Type B pancreatic cell (in vitro differentiated cells): ENCODE measurements at regions not wholly inside any gene's neighbourhood (a gene's known extent, or its start where the extent isn't known, plus 50 kb on each side); places are given as distances from the start of the nearest gene placed in this dataset.
A peak's percentile ranks its signal among the peaks of the same experiment; 100 is the strongest.

Experiments
- DNase-seq: peaks from one replicate; pipeline ENCODE4 v3.0.0; 2021; ENCODE audit warnings: mixed read lengths; ENCODE audit not compliant: unreplicated experiment; ENCODE audit errors: extremely low spot score
- H3K27ac Mint-ChIP-seq: 2 replicates; pipeline ENCODE4 v1.8.0; 2021; ENCODE audit warnings: mild to moderate bottlenecking, mixed read lengths
- H3K27me3 Mint-ChIP-seq: 2 replicates; pipeline ENCODE4 v1.8.0; 2021; ENCODE audit warnings: mixed read lengths
- H3K36me3 Mint-ChIP-seq: 2 replicates; pipeline ENCODE4 v1.8.0; 2021; ENCODE audit warnings: mixed read lengths
- H3K4me1 Mint-ChIP-seq: one replicate; pipeline ENCODE4 v1.8.0; 2021; ENCODE audit warnings: mixed read lengths; ENCODE audit not compliant: unreplicated experiment
- H3K4me3 Mint-ChIP-seq: 2 replicates; pipeline ENCODE4 v1.8.0; 2021; ENCODE audit warnings: mild to moderate bottlenecking, mixed read lengths
- H3K9me3 Mint-ChIP-seq: 2 replicates; pipeline ENCODE4 v1.8.0; 2021; ENCODE audit warnings: mixed read lengths
- TF ChIP-seq, protein P1 (sequence below): fragments of 200-600 bp; sonication (generic); conservative IDR thresholded peaks from 2 replicates; pipeline ENCODE4 v1.5.0; 2021; ENCODE audit warnings: antibody characterized with exemption, mild to moderate bottlenecking

DNA sequence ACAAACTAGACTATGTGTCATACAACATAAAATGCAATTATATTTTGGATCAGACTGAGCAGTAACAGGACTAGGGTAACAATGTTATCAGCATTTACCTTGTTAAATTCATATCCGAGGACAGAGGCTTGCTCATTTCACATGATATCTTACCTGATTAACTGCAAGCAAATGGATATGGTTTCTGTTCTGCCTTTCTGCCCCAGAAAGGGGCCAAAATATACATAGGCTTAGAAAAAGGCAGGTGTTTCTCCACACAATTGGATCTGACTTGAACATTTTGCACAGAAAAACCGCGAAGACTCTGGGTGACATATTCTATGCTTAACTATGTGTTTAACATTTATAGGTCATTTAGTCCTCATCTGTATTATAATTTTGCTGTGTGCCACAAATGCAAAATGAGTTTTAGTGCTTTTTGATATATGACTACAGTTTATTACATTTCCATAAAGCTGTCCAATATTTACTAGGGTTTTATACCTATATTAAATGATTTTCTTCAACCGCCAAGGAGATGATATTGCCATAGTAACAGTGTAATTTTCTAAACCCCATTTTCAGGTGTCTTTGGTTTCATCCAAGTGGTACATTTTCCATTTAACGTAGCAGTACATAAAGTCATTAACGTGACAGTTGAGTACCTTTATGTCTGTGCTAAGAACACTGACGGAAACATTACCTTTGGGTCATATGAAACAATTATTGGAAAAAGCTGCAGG, 249.3 kb upstream of the KRR1 start:
- H3K4me1 Mint-ChIP-seq = peaks cover 22% of the 10 kb centered on the region
- H3K36me3 Mint-ChIP-seq = no peaks in the 10 kb centered on the region
- no peaks in the 10 kb centered on the region for H3K9me3 Mint-ChIP-seq
- no peaks in the 10 kb centered on the region for H3K27me3 Mint-ChIP-seq
- TF ChIP-seq, protein P1, sequence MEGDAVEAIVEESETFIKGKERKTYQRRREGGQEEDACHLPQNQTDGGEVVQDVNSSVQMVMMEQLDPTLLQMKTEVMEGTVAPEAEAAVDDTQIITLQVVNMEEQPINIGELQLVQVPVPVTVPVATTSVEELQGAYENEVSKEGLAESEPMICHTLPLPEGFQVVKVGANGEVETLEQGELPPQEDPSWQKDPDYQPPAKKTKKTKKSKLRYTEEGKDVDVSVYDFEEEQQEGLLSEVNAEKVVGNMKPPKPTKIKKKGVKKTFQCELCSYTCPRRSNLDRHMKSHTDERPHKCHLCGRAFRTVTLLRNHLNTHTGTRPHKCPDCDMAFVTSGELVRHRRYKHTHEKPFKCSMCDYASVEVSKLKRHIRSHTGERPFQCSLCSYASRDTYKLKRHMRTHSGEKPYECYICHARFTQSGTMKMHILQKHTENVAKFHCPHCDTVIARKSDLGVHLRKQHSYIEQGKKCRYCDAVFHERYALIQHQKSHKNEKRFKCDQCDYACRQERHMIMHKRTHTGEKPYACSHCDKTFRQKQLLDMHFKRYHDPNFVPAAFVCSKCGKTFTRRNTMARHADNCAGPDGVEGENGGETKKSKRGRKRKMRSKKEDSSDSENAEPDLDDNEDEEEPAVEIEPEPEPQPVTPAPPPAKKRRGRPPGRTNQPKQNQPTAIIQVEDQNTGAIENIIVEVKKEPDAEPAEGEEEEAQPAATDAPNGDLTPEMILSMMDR = no peak
- H3K27ac Mint-ChIP-seq = no peak overlapping the region
- DNase-seq = no peak
- no peak overlapping the region for H3K4me3 Mint-ChIP-seq

DNA sequence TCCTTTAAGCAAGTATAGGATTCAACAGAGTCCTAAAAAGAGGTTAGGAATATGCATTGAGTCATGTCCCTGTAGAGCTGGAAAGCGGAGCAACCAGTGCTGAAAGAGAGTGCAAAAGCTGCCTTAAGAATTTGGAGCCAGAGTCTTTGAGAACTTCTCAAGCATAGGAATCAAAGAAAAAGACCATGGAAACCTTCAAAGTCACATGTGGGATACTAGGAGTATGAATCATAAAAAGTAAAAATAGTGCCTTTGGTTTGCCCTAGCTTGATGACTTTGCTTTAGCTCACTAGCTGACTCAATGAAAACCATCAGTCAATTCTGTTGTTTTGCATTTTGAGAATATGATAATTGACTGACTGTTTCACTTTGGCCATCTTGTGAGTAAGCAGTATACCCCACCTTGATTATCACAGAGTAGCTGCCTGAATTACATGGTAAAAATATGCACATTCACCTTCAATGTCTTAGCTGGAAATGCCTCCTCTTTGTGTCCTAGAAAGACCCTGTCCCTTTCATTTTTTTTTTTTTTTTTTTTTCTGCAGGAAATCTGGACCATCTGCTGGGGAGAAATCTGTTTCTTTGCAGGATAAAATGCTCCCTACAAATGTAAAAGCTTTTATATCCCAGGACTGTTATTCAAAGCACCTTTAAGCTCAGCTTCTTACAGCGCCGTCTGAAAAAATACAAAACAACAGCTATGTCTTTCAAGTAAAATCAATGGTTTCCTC, 248.6 kb upstream of the KRR1 start:
- no peak overlapping the region for H3K4me3 Mint-ChIP-seq
- no peak overlapping the region for H3K27ac Mint-ChIP-seq
- peaks cover 20% of the 10 kb centered on the region for H3K4me1 Mint-ChIP-seq
- H3K9me3 Mint-ChIP-seq = no peaks in the 10 kb centered on the region
- no peaks in the 10 kb centered on the region for H3K27me3 Mint-ChIP-seq
- H3K36me3 Mint-ChIP-seq = no peaks in the 10 kb centered on the region
- TF ChIP-seq, protein P1 = no peak
- no peak for DNase-seq

DNA sequence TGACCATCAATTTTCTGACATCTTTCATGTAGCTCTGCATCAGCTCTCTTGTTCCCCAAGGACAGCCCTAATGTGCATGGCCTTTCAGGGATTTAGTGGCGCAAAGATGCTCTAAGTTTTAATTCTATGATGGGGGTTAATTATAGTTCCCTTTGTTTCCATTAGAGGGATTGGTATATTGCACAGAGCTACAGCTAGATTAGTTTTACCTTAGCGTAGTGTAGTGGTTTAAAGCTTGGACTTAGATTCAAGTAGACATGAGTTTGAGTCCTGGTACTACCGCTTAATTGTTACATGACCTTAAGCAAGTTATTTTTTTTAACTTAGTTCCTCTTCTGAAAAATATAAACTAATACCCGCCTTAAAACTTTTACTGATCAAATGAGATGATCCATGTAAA, 247.8 kb upstream of the KRR1 start:
- no peak overlapping the region for H3K4me3 Mint-ChIP-seq
- H3K27me3 Mint-ChIP-seq = no peaks in the 10 kb centered on the region
- DNase-seq = no peak
- H3K36me3 Mint-ChIP-seq = no peaks in the 10 kb centered on the region
- H3K4me1 Mint-ChIP-seq = peaks cover 15% of the 10 kb centered on the region
- TF ChIP-seq, protein P1 = no peak
- H3K27ac Mint-ChIP-seq = no peak overlapping the region
- no peaks in the 10 kb centered on the region for H3K9me3 Mint-ChIP-seq

DNA sequence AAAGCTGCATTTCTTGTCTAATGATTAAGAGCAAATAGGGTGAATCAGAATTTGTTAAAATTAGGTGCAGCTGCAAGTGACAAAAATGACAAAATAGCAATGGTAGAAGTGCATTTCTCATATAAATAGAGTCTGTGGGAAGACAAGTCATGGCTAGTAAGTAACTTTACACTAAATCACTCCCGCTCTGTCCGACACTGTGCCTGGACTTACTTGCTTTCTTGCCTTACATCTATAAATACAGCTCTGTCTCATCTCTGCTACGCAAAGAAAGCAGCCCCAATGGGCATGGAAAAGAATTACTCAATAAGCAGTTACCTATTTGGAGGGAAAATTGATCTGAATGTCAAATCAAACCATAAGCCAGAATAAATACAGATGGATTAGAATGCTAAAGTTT, 245.4 kb upstream of the KRR1 start:
- TF ChIP-seq, protein P1 = no peak
- no peaks in the 10 kb centered on the region for H3K27me3 Mint-ChIP-seq

DNA sequence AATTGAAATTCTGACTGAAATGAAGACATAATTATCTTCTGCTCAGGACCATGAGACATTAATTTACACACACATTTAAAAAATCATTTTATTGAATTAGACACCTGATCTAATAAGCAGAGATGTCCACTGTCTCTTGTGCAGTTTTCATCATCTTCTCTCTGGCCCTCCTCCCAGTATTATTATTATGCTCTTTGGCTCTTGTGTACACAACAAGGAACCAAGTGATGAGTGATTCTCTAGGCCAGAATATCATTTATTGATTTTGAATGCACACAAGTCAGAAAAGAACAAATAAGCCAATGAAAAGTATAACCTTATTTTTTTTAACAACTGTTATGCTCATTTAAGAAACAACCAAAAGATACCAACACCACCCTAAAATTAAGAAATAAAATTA, 244.7 kb upstream of the KRR1 start:
- TF ChIP-seq, protein P1 = no peak
- Mint-ChIP-seq H3K4me3 (no peak overlapping the region), H3K4me1 (peaks cover 10% of the 10 kb centered on the region), H3K27me3 (no peaks in the 10 kb centered on the region), H3K9me3 (no peaks in the 10 kb centered on the region), H3K27ac (no peak overlapping the region), H3K36me3 (peaks cover 3% of the 10 kb centered on the region)
- no peak for DNase-seq

More for the DNA sequence above, 245.4 kb upstream of the KRR1 start:
- H3K9me3 Mint-ChIP-seq = no peaks in the 10 kb centered on the region
- H3K27ac Mint-ChIP-seq = peak overlapping the region; percentile 26
- peaks cover 10% of the 10 kb centered on the region for H3K4me1 Mint-ChIP-seq
- H3K36me3 Mint-ChIP-seq = peaks cover 3% of the 10 kb centered on the region
- DNase-seq = no peak
- H3K4me3 Mint-ChIP-seq = no peak overlapping the region
